ENCODE measurements at regions not wholly inside any gene's neighbourhood (a gene's known extent, or its start where the extent isn't known, plus 50 kb on each side); places are given as distances from the start of the nearest gene placed in this dataset.
"Not testable (repeated sequence)": the region's sequence is repeated elsewhere in the genome, so short reads cannot be mapped to it uniquely, and the experiment has no call there.

- DNase-seq, result no peak
Observed at GRCh38 chr7:148472406-148472805, 118.2 kb upstream of the C7orf33 start.

DNA sequence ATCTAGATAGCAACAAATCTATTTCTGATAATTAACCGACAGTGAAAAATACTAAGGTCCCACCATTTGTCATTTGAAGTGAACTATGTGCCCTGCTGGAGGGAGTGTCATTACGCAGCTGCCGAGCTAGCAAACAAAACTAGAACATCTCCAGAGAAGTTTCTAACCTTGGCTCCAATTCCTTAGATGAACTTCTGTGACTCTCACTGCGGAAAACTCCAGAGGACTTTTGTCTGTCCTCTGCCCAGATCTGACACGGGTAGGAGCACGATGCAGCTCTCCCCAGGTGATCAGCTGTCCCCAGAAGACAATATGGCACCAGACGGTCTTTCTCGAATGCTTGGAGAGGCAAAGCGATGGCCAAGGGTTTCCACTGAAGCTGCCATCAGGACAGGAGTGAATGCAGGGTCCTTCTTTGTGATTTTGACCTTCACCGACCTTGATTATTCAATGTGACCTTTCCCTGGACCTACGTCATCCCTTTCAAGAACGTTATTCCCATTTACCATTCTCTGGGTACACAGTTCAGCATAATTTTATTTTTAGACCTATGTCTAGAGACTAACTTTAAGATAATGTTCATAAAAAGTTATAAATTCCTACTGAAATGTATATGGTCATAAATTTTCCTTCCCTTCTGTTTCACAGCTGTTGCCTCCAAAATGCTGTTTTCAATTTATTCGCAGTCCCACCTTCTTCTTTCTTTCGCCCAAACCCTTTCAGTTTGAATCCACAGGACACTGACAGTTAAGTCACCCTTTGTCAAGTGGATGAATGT, 116.7 kb upstream of the C7orf33 start:
- no peak for DNase-seq

- no peak for DNase-seq
Observed at GRCh38 chr7:148474481-148475025, 116.0 kb upstream of the C7orf33 start.

DNA sequence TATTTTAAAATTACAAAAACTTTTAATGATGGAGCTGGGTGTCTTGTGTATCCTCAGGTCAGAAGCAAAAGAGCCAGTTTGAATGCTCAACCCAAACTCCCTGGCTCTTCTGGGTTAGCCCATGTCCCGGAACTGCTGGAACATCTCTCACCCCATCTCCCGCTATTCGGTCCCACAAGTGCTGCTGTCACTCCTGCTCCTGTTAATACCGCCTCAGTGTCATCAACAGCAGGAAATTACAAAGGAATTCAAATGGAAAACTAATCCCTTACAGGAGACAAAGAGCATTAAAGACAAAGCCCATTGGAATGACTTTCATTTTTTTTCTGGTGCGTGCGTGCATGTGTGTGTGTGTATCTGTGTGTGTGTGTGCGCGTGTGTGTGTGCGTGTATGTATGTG, 112.0 kb upstream of the C7orf33 start:
- no peak for DNase-seq

- DNase-seq, result no peak
Observed at GRCh38 chr7:148480479-148481146, 110.0 kb upstream of the C7orf33 start.

DNA sequence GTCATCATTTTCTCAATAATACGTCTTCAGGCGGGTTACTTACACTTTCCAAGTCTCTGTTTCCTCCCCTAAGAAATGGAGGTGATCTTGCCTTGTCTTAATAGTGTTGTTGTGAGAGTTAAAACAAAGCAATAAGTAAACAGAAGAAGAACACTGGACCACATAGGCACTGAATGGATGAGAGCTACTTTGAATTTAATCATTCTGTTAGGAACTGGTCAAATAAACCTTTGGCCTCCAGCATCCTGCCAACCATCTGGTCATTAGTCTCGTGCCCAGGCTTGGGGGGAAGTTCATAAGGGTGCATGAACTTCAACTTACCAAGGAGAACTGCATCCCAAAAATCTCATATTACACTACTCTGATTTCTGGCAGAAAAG, 109.4 kb upstream of the C7orf33 start:
- no peak for DNase-seq

GRCh38 chr7:148481971-148482626, 108.5 kb upstream of the C7orf33 start:
- DNase-seq, result no peak

- DNase-seq, result no peak
Observed at GRCh38 chr7:148483515-148484308, 106.9 kb upstream of the C7orf33 start.

GRCh38 chr7:148484486-148484885, 106.1 kb upstream of the C7orf33 start:
- no peak for DNase-seq

DNA sequence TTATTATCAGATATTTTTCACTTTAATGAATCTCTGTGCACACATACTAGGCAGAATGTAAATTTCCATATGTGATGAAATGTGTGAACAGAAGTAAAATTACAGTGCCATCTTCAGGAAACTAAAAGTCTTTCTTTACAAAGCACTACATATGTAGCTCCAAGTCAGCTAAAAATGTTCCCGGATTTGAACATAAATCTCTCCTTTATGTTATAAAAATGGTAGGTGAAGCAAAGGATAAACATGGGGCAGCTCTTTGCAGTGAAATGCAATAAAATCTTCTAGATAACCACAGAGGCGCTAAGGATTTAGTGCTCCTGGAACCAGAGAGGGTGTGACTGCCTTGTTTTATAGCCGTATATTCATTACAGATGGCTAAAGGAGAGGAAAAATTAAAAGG, 104.9 kb upstream of the C7orf33 start:
- no peak for DNase-seq

GRCh38 chr7:148486937-148487336, 103.6 kb upstream of the C7orf33 start:
- no peak for DNase-seq

GRCh38 chr7:148487912-148488311, 102.7 kb upstream of the C7orf33 start:
- no peak for DNase-seq

- DNase-seq, result no peak
Observed at GRCh38 chr7:148489678-148490077, 100.9 kb upstream of the C7orf33 start.

- no peak for DNase-seq
Observed at GRCh38 chr7:148492157-148492860, 98.3 kb upstream of the C7orf33 start.

DNA sequence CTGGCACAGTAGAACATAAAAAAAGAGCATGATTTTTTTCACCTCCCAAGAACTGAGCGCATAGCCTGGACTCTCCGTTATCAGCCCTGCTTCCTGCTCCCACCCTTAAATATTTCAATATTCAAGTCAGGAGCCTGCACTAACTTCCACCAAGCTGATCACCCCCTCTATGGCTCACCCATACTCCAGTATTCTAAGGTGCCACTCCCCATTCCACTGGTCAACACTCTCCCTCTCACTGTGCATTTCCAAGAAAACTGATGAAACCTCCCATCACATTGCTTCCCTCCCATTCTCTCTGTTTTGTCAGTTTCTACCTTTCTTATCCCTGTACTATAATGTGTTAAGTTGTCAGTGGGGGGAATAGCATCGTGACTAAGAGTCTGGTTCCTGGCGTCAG, 95.0 kb upstream of the C7orf33 start:
- DNase-seq, result no peak

- DNase-seq, result no peak
Observed at GRCh38 chr7:148500978-148501377, 89.6 kb upstream of the C7orf33 start.

GRCh38 chr7:148503900-148504487, 86.6 kb upstream of the C7orf33 start:
- DNase-seq, result no peak

DNA sequence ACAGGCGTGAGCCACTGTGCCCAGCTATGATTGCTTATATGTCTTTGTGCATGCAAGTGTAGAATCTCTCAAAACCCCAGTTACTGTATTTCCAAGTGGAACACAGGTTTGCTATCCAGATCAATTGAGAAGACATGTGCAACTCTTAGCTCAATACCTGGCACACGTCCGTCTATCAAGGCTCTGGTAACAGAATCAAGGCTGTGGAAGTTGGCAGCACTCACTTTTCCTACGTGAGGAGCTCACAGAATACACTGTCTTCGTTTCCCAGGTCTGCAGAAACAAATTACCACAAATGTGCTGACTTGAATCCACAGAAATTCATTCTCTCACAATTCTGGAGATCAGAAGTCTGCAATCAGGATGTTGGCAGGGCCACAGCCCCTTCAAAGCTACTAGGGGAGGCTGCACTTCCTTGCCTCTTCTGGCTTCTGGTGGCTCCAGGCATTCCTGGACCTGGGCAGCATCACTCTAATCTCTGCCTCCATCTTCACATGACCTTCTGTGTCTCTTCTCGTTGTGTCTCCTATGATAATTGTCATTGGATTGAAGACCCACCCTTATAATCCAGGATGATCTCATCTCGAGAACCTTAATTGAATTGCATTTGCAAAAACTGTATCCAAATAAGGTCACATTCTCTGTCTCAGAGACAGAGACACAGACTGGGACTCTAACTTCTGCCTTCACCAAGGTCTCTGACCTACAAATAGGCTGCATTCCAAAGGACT, 84.8 kb upstream of the C7orf33 start:
- DNase-seq, result no peak

- DNase-seq, result not testable (repeated sequence)
Observed at GRCh38 chr7:148507064-148507573, 83.4 kb upstream of the C7orf33 start.

DNA sequence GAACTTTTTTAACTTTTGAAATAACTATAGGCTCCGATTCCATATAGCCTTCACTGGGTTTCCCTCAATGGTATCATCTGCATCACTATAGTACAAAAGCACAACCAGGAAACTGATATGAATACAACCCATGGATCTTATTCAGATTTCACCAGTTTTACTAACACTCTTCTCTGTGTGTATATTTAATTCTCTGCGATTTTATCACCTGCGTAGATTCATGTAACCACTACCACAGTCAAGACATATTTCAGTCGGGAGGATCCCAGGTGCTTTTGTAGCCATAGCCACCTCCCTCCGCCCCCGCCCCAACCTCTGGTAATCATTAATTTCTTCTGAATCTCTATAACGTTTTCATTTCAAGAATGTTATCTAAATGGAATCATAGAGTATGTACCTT, 82.8 kb upstream of the C7orf33 start:
- DNase-seq, result no peak

DNA sequence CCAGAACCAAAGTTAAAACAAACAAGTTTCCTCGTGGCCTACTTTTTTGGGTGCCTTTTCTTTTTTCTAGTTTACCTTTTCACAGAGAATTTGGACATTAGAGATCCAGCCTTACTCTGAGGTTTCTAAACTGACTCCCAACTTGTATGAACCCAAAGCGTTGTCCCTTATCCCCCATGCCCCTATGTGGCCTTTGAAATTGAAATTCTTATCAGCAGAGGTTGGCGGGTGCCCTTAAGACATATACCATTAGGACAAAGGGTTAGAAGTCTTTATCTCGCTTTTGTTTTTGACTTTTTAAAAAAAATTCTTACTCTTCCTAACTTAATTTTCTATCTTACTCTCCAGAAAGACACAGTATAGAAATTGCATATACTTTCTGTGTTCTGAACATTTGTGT, 76.3 kb upstream of the C7orf33 start:
- DNase-seq, result no peak
